NCI-H748 (cell line): ENCODE measurements at regions not wholly inside any gene's neighbourhood (a gene's known extent, or its start where the extent isn't known, plus 50 kb on each side); places are given as distances from the start of the nearest gene placed in this dataset.
"Not testable (repeated sequence)": the region's sequence is repeated elsewhere in the genome, so short reads cannot be mapped to it uniquely, and the experiment has no call there.

Experiments
- DNase-seq: peaks from one replicate; lab custom pipeline; 2025; ENCODE audit not compliant: unreplicated experiment; lab: John Stamatoyannopoulos, UW

DNA sequence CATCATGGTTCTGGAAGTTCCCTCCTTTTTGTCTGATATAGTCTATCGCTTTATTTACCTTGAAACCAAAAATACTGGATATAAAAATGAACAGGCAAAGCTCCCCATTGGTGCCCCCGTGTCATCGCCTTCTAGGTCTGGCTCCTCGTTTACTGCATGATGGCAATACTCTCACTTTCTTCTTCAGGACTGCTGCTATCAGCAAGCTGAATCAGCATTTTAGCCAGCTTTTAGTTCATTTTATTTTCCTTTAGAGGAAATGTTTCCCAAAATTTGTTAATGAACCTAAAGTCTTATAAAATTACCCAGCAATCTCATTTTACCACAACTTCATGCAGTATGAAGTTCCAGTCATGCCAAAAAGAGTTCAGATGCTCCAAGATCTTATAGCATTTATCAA lies 80.5 kb downstream of the ZIC3 start:
- DNase-seq = no peak

DNA sequence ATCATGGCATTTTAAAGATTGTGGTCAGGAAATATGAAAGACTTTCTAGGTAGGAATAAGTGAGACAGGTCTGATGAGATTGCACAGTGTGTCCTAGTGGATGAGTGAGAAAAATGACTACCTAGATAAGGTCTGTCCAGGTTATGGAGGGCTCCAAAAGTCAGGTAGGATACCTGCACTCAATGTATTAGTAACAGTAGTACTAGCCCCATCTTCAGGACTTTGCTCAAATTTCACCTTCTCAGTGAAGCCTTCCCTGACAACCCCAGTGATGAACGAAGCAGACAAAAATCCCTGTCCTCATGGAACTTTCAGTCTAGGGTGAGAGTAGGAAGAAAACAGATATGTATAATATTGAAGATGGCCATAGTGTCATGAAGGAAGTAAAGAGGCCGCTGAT lies 85.7 kb downstream of the ZIC3 start:
- no peak for DNase-seq

DNA sequence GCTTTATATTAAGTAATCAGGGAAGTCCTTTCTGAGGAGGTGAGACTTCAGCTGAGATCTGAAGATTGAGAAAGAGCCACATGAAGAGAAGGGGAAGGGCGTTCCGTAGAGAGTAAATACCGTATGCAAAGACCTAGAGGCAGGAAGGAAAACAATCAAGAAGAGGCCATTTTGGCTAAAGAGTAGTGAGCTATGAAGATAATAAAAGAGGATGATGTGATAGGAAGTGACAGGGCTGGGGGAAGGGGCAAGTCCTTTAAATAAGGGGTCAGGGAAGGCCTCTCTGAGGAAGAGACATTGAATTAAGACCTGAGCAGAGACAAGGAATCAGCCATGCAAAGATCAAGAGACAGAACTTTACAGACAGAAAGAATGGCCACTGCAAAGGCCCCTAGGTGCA lies 86.2 kb downstream of the ZIC3 start:
- DNase-seq = no peak

DNA sequence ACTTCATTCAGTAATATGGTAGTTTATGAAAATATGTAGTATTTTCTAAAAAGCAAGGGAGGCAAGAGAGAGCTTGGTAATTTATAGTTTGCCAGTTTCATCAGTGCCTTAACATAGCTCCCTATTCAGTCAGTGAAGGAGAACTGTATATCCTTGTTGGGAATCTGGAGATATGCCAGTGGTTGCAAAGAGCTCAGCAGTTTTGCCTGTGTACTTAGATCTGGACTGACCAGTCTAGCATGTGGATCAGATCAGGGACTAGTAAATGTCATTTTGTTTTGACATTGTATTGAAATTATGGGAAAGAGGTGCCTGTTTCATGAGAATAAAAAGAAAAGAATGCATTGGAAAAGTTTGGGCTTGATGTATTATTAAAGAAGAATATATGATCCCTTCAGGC lies 88.6 kb downstream of the ZIC3 start:
- no peak for DNase-seq

DNA sequence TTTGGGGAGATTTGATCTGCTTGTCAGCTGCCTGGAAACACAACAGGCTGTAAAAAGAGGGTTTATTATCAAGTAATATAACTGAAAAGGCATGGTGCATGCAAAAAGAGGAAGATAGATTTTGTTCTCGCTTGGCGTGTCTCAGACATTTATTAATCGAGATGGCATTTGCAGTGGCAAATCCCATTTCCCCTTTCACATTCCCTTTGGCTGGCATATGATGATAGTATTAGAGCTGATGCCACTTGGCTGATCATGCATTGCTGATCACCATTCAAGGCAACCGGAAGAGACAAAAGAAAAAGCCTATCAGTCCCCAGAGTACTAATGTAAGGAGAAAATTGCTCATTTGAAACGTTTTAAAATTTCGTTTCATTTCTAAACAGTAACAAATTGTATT lies 101.8 kb downstream of the ZIC3 start:
- no peak for DNase-seq

DNA sequence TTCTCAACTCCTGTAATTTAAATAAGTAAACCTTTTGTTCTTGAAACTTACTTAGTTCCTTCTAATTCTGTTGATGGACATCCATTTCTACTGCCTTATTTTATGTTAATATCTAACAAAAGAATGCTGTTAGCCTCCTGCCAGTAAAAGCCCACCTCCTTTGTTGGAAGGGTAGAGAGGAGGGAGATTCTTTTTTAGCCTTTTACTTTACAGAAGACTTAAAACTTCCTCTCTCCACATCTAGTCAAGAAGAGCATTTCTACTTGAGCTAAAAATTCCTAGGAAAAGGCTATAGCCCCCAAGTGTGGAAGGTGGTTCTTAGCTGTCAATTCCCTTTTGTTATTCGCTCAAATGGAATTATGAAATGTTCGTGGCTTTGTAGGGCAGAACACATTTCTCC lies 118.7 kb downstream of the ZIC3 start:
- DNase-seq = no peak

DNA sequence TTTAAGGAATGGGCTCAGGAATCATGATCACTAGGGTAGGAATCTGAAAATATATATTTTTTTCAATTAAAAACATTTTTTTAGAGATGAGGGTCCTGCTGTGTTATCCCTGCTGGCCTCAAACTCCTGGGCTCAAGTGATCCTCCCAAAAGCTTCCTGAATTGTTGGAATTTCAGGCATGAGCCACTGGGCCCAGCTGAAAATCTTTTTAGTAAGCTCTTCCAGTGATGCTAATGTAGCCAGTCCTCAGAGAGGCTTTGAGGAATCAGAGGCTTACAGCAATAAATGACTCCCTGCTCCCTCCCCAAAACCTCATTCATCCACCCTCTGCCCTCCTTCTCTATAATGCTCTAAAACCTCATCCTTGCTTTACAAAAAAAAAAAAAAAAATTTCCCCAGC lies 129.5 kb downstream of the ZIC3 start:
- DNase-seq = no peak

DNA sequence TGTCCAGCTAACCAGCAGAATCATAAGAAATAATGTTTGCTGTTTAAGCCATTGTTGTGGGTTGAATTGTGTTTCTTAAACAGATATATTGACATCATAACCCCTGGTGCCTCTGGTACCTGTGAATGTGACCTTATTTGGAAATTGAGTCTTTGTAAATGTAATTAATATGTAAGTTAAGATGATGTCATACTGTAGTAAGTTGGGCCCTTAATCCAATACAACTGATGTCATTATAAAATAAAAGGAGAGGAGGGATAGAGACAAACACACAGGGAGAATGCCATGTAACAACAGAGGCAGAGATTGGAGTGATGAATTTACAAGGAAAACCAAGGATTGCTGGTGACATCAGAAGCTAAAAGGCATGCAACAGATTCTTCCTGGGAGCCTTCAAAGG lies 141.4 kb downstream of the ZIC3 start:
- no peak for DNase-seq

DNA sequence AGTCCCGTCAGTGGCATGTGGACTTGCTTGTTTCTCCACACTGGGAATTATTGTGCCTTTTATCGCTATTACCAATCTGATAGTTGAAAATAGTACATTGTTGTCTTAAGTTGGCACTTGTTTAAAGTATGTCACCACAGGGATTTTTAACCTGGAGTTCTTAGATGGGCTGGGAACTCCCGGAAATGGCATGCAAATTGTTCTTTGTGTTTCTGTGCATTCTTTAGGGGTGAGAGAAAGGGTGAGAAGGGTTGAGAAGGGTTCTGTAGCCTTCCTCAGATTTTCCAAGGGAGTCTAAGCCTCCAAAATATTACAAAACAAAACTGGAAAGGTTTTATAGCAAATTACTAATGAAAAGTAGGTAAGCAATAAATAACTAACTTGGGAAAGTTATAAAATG lies 176.9 kb downstream of the ZIC3 start:
- DNase-seq = no peak

DNA sequence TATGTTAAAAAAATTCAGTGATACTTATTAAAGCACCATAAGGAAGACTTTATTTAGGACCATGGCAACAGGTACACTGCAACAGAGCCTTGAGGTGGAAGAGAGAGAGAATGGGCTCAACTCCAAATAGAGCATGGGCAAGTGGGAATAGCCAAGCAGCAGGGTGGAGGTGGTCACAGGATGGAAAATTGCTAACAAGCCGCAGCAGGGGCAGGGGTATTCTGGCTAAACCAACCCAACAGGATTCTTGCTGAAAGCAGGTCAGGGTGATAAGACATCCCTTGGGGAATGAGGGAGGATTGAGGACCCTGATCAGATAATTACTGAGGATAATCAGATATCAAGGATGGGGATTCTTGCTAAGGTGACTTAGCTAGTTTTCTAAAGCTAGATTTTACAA lies 177.5 kb downstream of the ZIC3 start:
- DNase-seq = no peak

DNA sequence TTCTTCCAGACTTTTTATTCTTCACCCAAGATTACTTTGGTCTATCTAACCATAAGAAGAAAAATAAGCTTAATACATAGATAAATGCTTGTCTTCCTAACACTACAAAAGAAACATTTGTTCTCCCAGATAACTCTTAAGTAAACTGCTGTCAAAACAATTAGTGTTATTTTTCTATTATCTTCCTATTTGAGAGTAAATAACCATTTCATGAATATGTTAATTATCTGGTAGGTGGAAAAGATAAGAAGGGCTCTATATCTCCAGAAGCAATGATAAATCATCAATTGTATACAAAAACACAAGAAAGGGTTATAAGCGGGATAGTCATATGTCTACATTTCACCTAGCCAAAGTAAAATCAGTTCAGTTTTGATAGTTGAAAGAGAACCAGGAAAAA lies 180.4 kb downstream of the ZIC3 start:
- no peak for DNase-seq

DNA sequence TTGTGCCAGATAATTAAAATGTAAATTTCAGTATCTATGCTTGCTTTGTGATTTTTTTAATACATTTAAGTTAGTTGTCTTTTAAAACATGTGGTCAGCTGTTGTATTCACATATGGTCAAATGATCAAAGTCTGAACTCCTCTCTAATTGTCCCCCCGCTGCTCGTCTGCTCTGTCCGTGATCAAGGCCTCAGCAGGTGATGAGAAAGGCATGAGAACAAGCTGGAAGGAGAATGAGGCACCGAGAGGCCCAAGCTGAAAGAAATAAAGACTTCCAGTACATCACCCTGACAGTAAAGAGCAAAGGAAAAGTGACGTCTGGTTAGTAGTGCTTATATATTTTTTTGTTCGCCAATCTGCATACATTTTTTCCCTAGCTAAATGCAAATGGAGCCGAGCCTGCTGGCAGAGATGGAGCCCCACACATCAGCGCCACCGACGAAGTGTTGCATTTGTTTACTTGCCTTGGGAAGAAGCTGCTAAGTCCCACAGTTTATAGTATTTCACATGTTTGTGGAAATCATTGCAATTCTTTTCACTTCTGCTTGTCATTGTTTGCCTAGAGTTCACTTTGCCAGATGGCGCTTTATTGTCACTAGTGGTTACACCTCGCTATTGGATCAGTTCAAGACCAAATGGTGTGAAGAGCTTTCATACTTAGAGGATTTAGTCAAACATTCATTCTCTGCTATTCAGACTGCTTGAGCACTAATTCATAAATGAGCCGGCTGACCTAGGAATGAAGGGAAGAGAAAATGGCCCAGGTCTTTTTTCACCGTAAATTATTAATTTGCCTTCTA lies 181.5 kb downstream of the ZIC3 start:
- peak; percentile 61 for DNase-seq

DNA sequence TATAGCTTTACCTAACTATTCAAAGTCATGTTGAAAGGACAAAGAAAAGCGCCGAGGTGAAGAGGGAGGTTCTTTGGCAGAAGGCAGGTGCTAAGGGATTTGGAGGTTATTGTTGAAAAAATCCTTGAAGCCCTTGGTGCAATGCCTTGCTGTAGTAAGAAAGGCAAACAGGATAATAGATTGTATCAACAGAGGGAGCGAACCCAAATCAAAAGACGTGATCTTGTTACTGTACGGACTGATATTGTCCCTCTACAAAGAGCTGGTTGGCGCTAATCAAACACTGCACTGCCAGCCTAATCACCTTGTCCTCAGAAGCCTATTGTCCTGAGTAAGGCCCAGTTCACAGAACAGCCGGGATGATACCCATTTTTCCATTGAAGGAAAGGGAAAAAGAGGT lies 182.9 kb downstream of the ZIC3 start:
- DNase-seq = peak; percentile 84

DNA sequence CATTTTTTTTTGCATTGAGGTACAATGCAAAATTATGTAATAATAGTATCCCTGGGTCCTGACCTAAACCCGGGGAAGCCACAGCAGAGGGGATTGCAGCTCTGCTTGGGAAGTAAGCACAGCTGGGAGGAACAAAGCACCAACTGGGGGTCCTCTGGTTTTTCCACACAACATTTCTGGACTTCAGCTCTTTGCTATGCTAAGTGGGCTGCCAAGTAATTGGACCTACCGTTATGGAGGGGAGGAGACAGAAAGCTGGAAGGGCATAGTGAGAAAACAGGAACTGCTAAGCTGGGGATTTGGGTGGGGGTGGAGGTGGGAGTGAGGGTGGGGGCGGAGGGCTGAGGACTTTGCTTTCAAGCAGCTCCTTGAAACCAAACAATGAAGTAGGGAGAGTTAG lies 183.3 kb downstream of the ZIC3 start:
- peak; percentile 63 for DNase-seq

DNA sequence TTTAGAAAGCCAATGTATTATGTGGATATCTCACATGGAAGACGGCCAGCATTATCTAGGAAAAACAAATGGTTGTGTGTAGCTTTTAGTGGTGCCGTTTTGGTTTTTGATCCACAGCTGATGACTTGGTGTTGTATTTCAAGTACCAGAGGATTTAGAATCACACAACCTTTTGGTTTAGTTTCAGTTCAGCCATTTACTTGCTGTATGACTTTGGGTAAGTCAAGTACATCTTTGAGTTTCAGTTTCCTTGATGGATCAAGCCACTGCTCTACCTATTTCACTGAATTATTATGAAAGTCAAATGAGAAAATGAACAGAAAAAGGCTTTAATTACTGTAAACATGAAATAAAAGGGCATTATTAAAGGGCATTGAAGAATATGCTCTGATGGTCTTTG lies 205.6 kb downstream of the ZIC3 start:
- DNase-seq = no peak

DNA sequence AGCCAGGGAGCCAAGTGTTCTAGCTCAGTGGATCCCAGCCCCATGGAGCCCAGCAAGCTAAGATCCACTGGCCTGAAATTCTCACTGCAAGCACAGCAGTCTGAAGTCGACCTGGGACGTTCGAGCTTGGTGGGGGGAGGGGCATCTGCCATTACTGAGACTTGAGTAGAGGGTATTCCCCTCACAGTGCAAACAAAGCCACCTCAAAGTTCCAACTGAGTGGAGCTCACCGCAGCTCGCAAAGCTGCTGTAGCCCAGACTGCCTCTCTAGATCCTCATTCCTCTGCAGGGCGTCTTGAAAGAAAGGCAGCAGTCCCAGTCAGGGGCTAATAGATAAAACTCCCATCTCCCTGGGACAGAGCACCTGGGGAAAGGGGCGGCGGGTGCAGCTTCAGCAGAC lies 226.3 kb downstream of the ZIC3 start:
- no peak for DNase-seq

DNA sequence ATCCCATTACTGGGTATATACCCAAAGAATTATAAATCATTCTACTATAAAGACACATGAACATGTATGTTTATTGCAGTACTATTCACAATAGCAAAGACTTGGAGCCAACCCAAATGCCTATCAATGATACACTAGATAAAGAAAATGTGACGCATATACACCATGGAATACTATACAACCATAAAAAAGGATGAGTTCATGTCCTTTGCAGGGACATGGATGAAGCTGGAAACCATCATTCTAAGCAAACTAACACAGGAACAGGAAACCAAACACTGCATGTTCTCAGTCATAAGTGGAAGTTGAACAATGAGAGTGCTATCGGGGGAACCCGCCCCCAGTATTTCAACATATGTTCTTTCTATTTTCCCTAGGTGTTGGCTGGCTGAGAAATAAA lies 232.0 kb downstream of the ZIC3 start:
- DNase-seq = not testable (repeated sequence)

DNA sequence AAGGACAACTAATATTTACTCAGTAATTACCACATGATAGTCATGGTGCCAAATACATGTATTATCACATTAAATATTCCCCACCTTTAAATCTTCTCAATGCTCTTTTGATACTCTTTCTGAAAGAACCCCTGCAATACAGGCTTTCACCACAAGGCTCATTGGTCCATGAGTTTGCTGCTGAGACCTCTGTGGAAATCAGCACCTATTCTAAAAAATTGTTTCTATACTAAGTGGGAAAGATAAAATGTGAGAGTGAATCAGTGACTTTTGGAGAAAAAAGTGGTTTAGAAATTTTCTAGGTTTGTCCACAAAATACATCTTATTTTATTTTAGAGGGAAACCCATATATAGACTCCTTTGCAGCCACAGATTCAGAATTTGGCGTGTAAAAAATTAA lies 257.3 kb downstream of the ZIC3 start:
- no peak for DNase-seq

DNA sequence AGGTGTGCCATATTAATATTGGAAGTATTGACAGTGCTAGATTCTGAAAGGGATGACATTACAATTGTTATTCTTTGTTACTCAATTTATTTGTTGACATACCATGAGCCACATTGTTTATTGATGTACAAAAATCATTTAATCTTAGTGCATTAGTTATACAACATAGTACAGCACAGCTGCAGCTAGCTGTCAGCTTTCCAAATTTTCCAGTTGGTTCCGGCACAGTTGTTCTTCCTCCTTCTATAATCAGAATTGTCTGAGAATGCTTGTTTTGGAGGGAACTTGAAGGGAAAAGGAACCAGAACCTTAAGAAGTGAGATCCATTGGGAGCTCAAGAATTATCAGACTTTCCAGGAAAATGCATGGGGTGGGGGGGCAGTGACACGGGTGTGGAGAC lies 281.4 kb downstream of the ZIC3 start:
- DNase-seq = no peak

DNA sequence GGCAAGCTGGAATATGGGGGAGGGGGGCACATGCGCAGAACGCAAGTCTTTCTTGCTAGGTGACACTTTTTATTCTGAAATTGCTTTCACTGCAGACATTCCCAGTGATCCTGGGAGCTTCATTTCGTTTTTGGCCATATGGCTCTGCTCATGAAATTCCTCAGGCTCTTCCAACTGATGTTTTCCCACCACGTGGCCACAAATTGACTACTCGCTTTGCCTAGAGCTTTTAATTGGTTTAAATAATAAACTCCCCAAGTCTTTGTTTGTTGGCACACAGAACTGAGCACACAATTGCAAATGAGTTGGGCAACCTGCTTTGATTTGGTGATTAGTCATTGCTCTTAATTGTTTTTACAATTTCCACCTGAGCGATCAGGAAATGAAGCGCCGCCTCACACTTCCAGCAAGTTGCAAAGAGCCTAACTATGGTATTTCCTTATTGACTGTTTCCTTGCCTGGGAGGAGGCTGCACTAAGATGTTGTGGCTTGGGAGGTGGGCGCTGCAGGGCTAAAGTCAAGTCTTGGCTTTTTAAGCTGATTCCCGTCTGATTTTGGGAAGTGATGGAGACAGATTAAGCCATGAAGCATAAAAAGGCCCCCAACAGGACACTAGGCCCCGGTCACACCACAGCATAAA lies 282.5 kb downstream of the ZIC3 start:
- DNase-seq = no peak

DNA sequence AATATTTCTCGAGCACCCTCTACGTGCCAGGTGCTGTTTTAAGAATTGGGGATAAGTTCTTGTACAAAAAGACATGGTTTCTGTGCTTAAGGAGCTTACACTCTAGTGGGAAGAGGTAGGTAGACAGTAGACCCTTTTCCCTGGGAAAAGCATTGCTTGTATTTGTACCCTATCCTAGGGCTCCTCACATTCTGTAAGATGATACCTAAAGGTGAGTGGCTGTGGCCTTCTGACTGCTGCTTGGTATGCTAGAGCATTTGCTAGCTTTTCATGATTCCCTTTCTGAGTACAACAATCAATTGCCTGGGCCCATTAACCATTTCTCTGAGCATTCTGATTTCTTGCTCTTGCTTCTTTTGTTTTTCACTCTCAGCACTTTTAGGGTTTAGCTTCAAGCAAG lies 286.6 kb downstream of the ZIC3 start:
- DNase-seq = no peak

DNA sequence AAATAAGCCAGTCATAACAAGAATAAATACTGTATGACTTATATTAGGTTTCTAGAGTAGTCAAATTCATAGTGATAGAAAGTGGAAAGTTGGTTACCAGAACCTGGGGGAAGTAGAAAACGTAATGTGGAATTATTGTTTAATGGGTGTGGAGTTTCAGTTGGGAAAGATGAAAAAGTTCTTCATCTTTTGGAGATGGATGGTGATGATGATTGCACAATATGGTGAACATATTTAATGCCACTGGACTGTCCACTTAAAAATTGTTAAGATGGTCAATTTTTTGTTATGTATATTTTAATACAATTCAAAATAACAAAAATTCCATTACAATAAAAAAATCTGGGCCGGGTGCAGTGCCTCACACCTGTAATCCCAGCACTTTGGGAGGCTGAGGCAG lies 289.6 kb downstream of the ZIC3 start:
- no peak for DNase-seq

DNA sequence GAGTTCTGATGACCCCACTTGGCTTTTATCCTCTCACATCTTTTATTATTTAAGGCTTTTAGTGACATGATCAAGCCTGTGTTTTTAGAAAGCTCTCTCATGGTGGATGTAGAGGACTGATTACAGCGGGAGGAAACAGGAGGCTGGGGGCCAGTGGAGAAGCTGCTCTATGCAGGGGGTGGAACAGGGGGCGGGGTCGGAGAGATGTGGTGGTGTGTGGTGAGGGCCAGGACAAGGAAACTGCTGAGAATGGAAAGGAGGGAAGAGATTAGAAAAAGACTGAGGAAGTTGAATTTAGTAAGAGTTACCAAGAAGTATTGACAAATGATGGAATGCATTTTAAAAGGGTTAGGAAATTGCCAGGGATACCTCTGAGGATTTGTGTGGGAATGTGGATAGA lies 292.2 kb downstream of the ZIC3 start:
- DNase-seq = no peak
